GM20000 (cell line): ENCODE measurements at regions not wholly inside any gene's neighbourhood (a gene's known extent, or its start where the extent isn't known, plus 50 kb on each side); places are given as distances from the start of the nearest gene placed in this dataset.

Experiments used
- DNase-seq: peaks from one replicate; pipeline ENCODE4 v3.0.0; 2012; ENCODE audit warnings: low spot score
- TF ChIP-seq, protein P1 (sequence below): IDR thresholded peaks from 2 replicates; pipeline ENCODE4 v1.5.1; 2012; ENCODE audit warnings: mild to moderate bottlenecking, control low read depth; ENCODE audit errors: extremely low read depth, missing control alignments

GRCh38 chr6:51456282-51456681 lies 631.1 kb downstream of the PKHD1 start:
- no peak for DNase-seq
- TF ChIP-seq, protein P1, sequence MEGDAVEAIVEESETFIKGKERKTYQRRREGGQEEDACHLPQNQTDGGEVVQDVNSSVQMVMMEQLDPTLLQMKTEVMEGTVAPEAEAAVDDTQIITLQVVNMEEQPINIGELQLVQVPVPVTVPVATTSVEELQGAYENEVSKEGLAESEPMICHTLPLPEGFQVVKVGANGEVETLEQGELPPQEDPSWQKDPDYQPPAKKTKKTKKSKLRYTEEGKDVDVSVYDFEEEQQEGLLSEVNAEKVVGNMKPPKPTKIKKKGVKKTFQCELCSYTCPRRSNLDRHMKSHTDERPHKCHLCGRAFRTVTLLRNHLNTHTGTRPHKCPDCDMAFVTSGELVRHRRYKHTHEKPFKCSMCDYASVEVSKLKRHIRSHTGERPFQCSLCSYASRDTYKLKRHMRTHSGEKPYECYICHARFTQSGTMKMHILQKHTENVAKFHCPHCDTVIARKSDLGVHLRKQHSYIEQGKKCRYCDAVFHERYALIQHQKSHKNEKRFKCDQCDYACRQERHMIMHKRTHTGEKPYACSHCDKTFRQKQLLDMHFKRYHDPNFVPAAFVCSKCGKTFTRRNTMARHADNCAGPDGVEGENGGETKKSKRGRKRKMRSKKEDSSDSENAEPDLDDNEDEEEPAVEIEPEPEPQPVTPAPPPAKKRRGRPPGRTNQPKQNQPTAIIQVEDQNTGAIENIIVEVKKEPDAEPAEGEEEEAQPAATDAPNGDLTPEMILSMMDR = no peak

GRCh38 chr6:51459958-51460357 lies 627.5 kb downstream of the PKHD1 start:
- TF ChIP-seq, protein P1 = no peak

DNA sequence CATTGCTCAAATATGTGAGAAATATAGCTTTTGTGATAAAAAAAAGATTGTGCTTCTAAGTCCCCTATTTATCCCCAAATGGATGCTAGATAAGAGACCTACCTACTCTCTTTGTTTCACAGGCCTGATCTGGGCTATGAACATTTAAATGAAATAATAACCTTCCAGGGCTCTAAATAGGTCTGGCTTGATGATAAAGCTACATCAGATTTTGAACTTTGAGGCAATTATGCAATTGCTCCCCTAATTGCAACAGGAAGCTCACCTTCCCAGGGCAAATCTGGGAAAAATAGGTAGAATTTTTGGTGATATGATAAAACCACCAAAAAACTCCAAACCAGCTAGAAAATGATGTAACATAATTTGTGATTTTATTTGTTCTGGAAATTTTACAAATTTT lies 624.5 kb downstream of the PKHD1 start:
- TF ChIP-seq, protein P1 = no peak

More at GRCh38 chr6:51459958-51460357, 627.5 kb downstream of the PKHD1 start:
- DNase-seq = peak; percentile 32

DNA sequence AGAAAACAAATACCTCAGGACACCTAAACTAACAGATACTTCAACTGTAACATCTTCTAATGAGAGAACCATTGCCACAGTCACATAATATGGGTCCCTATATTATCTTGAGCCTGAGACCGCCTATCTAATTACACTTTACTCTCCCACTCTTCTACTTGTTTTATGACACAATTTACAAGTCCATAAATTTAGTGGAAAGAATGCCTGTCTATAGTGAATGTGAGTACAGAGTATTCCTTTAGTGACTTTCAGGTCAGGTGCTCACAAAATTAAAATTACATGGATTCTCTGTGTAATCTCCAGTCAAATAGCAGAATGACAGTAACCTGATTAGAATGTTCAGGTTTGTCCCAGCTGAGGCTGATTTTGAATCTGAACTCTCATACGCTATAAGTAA lies 624.1 kb downstream of the PKHD1 start:
- DNase-seq = no peak
- TF ChIP-seq, protein P1 = no peak

More for the DNA sequence above, 624.5 kb downstream of the PKHD1 start:
- no peak for DNase-seq

- TF ChIP-seq, protein P1 = no peak
- DNase-seq = no peak
Measured at GRCh38 chr6:51464956-51465355, 622.5 kb downstream of the PKHD1 start.

DNA sequence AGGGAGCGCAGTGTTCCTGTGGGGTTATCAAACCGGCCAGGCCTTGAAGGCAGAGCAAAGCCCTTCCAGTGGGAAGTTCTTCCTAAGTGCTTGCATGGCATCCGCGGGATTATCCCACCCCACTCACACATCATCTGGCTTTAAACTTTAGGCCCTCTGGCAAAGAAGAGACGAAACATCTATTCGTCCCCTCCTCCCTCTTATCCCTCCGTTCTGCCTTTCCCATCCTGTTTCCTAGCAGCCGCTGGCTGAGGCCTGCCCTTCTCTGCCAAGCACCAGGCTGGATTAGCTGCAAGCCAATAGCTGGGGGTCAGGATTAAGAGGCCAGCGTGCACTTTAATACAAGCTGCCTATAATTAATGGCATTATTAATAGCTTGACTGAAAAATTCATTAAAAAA lies 621.0 kb downstream of the PKHD1 start:
- TF ChIP-seq, protein P1 = no peak
- no peak for DNase-seq

GRCh38 chr6:51467231-51467952 lies 620.0 kb downstream of the PKHD1 start:
- TF ChIP-seq, protein P1 = no peak
- DNase-seq = no peak
